ENCODE measurements at regions not wholly inside any gene's neighbourhood (a gene's known extent, or its start where the extent isn't known, plus 50 kb on each side); places are given as distances from the start of the nearest gene placed in this dataset.

GRCh38 chr6:133047065-133047665, 194.0 kb upstream of the EYA4 start:
- POLR2A ChIA-PET: interaction anchor here (0.6 kb wide), 1 partner anchor 104 kb away, joined by 3 read pairs; no protein-coding TSS in a partner anchor
- CTCF ChIA-PET: no interaction called here
- ATAC-seq (no peak), DNase-seq (no peak)
- Mint-ChIP-seq H3K4me1 (ENCODE audit: low read depth) (no peaks in the 10 kb centered on the region), H3K4me3 (no peak overlapping the region), H3K36me3 (ENCODE audit: low read depth) (no peaks in the 10 kb centered on the region), H3K27ac (no peak overlapping the region), H3K9me3 (no peaks in the 10 kb centered on the region), H3K27me3 (peaks cover 4% of the 10 kb centered on the region)
- intact Hi-C loops (cut with micrococcal nuclease): no loop called here
- no peak for TF ChIP-seq CTCF (IDR thresholded peaks at IDR 0.05)

GRCh38 chr6:133047706-133048105, 193.5 kb upstream of the EYA4 start:
- no peaks in the 10 kb centered on the region for H3K36me3 Mint-ChIP-seq (ENCODE audit: low read depth)
- ATAC-seq (no peak), DNase-seq (no peak)
- ChIA-PET CTCF (no interaction called here), POLR2A (no interaction called here)
- peaks cover 6% of the 10 kb centered on the region for H3K27me3 Mint-ChIP-seq
- H3K9me3 Mint-ChIP-seq: no peaks in the 10 kb centered on the region
- no peak overlapping the region for H3K27ac Mint-ChIP-seq
- TF ChIP-seq CTCF (IDR thresholded peaks at IDR 0.05): no peak
- H3K4me1 Mint-ChIP-seq (ENCODE audit: low read depth): no peaks in the 10 kb centered on the region
- intact Hi-C loops (cut with micrococcal nuclease): no loop called here
- no peak overlapping the region for H3K4me3 Mint-ChIP-seq

DNA sequence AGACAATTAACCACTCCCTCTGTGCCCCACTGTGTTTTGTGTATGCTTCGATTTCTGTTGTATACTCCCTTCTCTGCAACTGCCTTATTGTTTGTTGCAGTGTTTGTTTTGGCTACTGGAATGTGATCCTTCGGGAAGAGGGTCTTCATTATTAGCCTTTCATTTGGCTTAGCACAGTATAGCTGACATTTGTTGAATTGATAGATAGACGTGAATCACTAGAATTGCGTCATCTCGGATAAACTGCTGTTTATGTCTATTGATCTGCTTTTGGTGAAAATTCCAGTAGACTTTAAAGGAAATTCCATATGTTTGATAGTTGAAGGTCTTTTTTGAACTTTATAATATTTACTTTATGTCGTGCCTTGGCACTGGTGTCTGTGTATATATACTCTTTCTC, 189.9 kb upstream of the EYA4 start:
- no peaks in the 10 kb centered on the region for H3K36me3 Mint-ChIP-seq (ENCODE audit: low read depth)
- no peaks in the 10 kb centered on the region for H3K9me3 Mint-ChIP-seq
- ATAC-seq (no peak), DNase-seq (no peak)
- intact Hi-C loops (cut with micrococcal nuclease): no loop called here
- TF ChIP-seq CTCF (IDR thresholded peaks at IDR 0.05): no peak
- no peaks in the 10 kb centered on the region for H3K4me1 Mint-ChIP-seq (ENCODE audit: low read depth)
- peaks cover 1% of the 10 kb centered on the region for H3K27me3 Mint-ChIP-seq
- no peak overlapping the region for H3K27ac Mint-ChIP-seq
- CTCF ChIA-PET: no interaction called here
- no peak overlapping the region for H3K4me3 Mint-ChIP-seq
- POLR2A ChIA-PET: no interaction called here

DNA sequence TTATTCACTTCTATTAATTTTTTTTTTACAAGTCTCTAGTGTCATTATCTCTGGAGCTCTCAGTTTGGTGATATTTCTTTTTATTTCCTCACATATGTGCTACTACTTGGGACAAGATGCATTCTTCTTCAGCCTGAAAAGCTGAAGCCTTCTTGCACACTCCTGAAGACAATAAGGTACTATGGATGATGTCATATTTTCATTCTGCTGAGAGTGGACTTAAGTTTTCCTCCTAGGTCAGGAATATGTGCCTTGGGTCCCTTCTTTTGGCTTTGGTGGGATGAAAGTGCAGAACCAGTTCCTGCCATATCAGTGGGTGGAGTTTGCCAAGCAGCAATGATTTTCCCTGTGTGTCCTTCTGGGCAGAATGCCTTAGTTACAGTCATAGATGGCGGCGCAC, 188.7 kb upstream of the EYA4 start:
- TF ChIP-seq CTCF (IDR thresholded peaks at IDR 0.05): no peak
- Mint-ChIP-seq H3K4me3 (no peak overlapping the region), H3K4me1 (ENCODE audit: low read depth) (no peaks in the 10 kb centered on the region), H3K36me3 (ENCODE audit: low read depth) (no peaks in the 10 kb centered on the region), H3K27ac (no peak overlapping the region), H3K9me3 (no peaks in the 10 kb centered on the region), H3K27me3 (peaks cover 1% of the 10 kb centered on the region)
- ChIA-PET POLR2A (no interaction called here), CTCF (no interaction called here)
- intact Hi-C loops (cut with micrococcal nuclease): no loop called here
- ATAC-seq: no peak
- no peak for DNase-seq

GRCh38 chr6:133055441-133055966, 185.7 kb upstream of the EYA4 start:
- intact Hi-C loops (cut with micrococcal nuclease): no loop called here

More at GRCh38 chr6:133055441-133055966, 185.7 kb upstream of the EYA4 start:
- Mint-ChIP-seq H3K4me3 (no peak overlapping the region), H3K27ac (no peak overlapping the region), H3K4me1 (ENCODE audit: low read depth) (no peaks in the 10 kb centered on the region), H3K27me3 (peaks cover 1% of the 10 kb centered on the region), H3K9me3 (no peaks in the 10 kb centered on the region), H3K36me3 (ENCODE audit: low read depth) (no peaks in the 10 kb centered on the region)
- CTCF ChIA-PET: no interaction called here
- TF ChIP-seq CTCF (IDR thresholded peaks at IDR 0.05): no peak
- POLR2A ChIA-PET: no interaction called here
- no peak for DNase-seq
- no peak for ATAC-seq

Measured in activated CD8-positive, alpha-beta T cell treated with anti-CD3 and anti-CD28 coated beads for 36 hours (primary cell).